Left lung (tissue), 4 donors: ENCODE measurements at regions not wholly inside any gene's neighbourhood (a gene's known extent, or its start where the extent isn't known, plus 50 kb on each side); places are given as distances from the start of the nearest gene placed in this dataset.
"Not testable (repeated sequence)": the region's sequence is repeated elsewhere in the genome, so short reads cannot be mapped to it uniquely, and the experiment has no call there.

Experiments
- ATAC-seq: fragments of 200-7000 bp; cut with Tn5 transposase; one replicate; pipeline ENCODE4 v1.9.1; 2020; ENCODE audit warnings: moderate library complexity
- DNase-seq, 4 donors: peaks; one replicate each; pipeline ENCODE4 v3.0.0-alpha.2; 2013 to 2020
- H3K27ac ChIP-seq, 2 donors: fragments of 200-600 bp; sonication (generic) in 1 of 2; one replicate each; pipeline versions ENCODE4 v1.5.0 to v1.8.0; 2020 to 2021
- H3K27me3 ChIP-seq, 2 donors: fragments of 200-600 bp; sonication (generic) in 1 of 2; one replicate each; pipeline versions ENCODE4 v1.5.0 to v1.8.0; 2020 to 2021
- H3K36me3 ChIP-seq, 2 donors: fragments of 200-600 bp; sonication (generic) in 1 of 2; one replicate each; pipeline versions ENCODE4 v1.5.0 to v1.8.0; 2020 to 2021
- H3K4me1 ChIP-seq, 2 donors: fragments of 200-600 bp; one replicate each; pipeline ENCODE4 v1.8.0; 2021
- H3K4me3 ChIP-seq, 2 donors: fragments of 200-600 bp; sonication (generic) in 1 of 2; one replicate each; pipeline versions ENCODE4 v1.5.0 to v1.8.0; 2020 to 2021; ENCODE audit warnings: mild to moderate bottlenecking in 1 of 2
- H3K9me3 ChIP-seq, 2 donors: fragments of 200-600 bp; sonication (generic) in 1 of 2; one replicate each; pipeline versions ENCODE4 v1.5.0 to v1.8.0; 2020 to 2021
- intact Hi-C, 2 donors: fragments of 100-400 bp; cut with DNase I; formaldehyde crosslinking; loops; one replicate each; pipeline versions ENCODE4 v1.11.2 to v1.14.2; 2022
- TF ChIP-seq, protein P1 (sequence below), 2 donors: fragments of 200-600 bp; sonication (generic) in 1 of 2; IDR thresholded peaks; one replicate each; pipeline versions ENCODE4 v1.5.0 to v1.8.0; 2021; ENCODE audit warnings: antibody characterized with exemption in 2 of 2
- donor health status: DM: no; HTN: yes; CAD: no.
- donor health status: DM: no; HTN: no; CAD: no.

DNA sequence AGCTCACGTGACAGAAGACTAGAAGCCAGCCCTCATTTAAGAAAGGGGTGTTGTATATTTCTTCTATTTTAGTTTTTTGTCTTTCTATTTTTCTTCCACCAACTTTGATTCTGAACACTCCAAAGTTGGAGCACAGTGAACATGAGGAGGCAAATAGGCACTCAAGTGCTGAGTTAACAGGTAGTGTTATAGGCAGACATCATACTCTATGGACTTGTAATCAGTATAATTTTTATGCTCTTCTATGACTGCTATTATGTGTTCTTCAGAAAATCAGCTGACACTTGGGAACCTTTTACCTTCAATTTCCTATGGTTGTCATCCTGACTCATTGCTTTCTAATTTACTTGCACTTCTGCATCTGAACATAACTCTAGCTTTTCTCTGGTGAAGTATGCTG is 396.3 kb upstream of the EYS start:
- H3K4me1 ChIP-seq = no peaks in the 10 kb centered on the region
- H3K27ac ChIP-seq = peak overlapping the region in 1 of 2 donors; percentile 27
- no peak for DNase-seq
- intact Hi-C loops = no loop called here
- no peaks in the 10 kb centered on the region for H3K27me3 ChIP-seq
- no peaks in the 10 kb centered on the region for H3K9me3 ChIP-seq
- TF ChIP-seq, protein P1, sequence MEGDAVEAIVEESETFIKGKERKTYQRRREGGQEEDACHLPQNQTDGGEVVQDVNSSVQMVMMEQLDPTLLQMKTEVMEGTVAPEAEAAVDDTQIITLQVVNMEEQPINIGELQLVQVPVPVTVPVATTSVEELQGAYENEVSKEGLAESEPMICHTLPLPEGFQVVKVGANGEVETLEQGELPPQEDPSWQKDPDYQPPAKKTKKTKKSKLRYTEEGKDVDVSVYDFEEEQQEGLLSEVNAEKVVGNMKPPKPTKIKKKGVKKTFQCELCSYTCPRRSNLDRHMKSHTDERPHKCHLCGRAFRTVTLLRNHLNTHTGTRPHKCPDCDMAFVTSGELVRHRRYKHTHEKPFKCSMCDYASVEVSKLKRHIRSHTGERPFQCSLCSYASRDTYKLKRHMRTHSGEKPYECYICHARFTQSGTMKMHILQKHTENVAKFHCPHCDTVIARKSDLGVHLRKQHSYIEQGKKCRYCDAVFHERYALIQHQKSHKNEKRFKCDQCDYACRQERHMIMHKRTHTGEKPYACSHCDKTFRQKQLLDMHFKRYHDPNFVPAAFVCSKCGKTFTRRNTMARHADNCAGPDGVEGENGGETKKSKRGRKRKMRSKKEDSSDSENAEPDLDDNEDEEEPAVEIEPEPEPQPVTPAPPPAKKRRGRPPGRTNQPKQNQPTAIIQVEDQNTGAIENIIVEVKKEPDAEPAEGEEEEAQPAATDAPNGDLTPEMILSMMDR (IDR thresholded peaks at IDR 0.05) = no peak
- no peak overlapping the region for H3K4me3 ChIP-seq
- no peaks in the 10 kb centered on the region for H3K36me3 ChIP-seq
- peak; percentile 60 for ATAC-seq

DNA sequence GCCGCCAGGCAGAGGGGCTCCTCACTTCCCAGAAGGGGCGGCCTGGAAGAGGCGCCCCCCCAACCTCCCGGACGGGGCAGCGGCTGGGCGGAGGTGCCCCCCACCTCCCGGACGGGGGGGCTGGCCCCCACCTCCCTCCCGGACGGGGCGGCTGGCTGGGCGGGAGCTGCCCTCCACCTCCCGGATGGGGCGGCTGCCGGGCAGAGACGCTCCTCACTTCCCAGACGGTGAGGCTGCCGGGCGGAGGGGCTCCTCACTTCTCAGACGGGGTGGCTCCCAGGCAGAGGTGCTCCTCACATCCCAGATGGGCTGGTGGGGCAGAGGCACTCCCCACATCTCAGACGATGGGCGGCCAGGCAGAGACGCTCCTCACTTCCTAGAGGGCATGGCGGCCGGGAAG is 389.7 kb upstream of the EYS start:
- H3K4me3 ChIP-seq = no peak overlapping the region
- no peaks in the 10 kb centered on the region for H3K36me3 ChIP-seq
- no peaks in the 10 kb centered on the region for H3K27me3 ChIP-seq
- H3K9me3 ChIP-seq = peaks cover 0 to 9% of the 10 kb centered on the region in 2 donors
- no peaks in the 10 kb centered on the region for H3K4me1 ChIP-seq
- DNase-seq (peak in 1 of 4 donors; percentile 59), ATAC-seq (no peak)
- H3K27ac ChIP-seq = no peak overlapping the region
- intact Hi-C loops = no loop called here
- TF ChIP-seq, protein P1 (IDR thresholded peaks at IDR 0.05) = no peak

DNA sequence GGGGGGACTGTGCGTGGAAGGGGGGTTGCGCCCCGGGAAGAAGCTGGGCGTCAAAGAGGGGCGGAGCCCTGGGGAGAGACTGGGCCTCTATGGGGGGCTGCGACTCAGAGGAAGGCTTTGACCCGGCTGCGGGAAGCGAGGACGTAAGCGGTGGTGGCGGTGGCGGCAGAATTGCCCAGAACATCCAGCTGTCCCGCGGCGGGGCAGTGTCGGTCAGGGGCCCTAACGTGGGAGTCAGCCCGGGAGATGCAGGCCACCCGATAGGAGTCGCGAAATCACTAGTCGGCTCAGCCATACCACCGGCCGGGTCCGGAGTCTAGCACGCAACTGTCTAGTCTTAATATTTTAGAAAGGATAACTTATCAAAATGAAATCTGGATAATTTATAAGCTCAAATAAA is 387.6 kb upstream of the EYS start:
- Histone ChIP-seq H3K36me3 (no peaks in the 10 kb centered on the region), H3K27ac (no peak overlapping the region), H3K4me1 (no peaks in the 10 kb centered on the region), H3K9me3 (peaks cover 0 to 12% of the 10 kb centered on the region in 2 donors), H3K4me3 (no peak overlapping the region), H3K27me3 (no peaks in the 10 kb centered on the region)
- peak in 1 of 4 donors; percentile 71 for DNase-seq
- ATAC-seq = no peak
- intact Hi-C loops = no loop called here
- TF ChIP-seq, protein P1 (IDR thresholded peaks at IDR 0.05) = no peak

DNA sequence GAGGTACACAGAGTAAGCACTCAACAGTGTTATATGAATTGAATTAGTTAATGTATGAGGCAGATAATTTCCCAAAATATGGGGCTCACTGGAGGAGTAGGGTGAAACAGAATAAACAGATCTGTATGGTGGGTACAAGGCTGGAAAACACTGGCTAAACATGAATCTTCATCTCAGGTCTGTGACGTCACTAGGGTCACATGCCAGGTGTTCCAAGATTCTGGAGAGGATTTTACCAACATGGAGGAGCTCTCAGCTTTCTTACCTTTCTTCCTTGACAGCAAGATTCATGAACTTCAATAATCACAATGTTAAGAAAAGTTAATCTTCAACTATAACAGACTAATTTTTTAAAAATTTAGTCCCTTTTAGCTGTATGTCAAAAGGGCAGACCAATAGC is 385.3 kb upstream of the EYS start:
- H3K9me3 ChIP-seq = peaks cover 0 to 18% of the 10 kb centered on the region in 2 donors
- H3K4me3 ChIP-seq, H3K36me3 ChIP-seq, DNase-seq, H3K4me1 ChIP-seq, H3K27ac ChIP-seq, intact Hi-C loops, H3K27me3 ChIP-seq, ATAC-seq: not testable (repeated sequence)

DNA sequence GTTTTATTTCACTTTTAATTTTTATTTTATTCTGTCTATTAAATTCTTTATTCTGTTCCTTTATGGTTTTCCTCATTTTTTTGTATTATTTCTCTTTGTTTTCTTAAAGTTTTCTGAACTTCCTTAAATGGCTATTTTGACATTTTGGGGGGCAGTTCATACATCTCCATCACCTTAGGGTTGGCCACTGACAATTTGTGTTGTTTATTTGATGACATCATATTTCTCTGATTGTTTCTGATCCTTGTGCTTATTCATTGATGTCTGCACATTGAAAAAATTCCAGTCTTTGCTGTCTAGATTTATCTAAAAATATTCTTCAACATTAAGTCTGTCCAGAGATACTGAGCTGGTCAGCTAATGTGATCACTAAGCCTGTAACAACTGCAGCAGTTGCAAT is 379.5 kb upstream of the EYS start:
- H3K4me1 ChIP-seq = no peaks in the 10 kb centered on the region
- intact Hi-C loops = no loop called here
- DNase-seq (no peak), ATAC-seq (no peak)
- no peak overlapping the region for H3K27ac ChIP-seq
- no peak overlapping the region for H3K4me3 ChIP-seq
- H3K9me3 ChIP-seq = peaks cover 0 to 44% of the 10 kb centered on the region in 2 donors
- TF ChIP-seq, protein P1 (IDR thresholded peaks at IDR 0.05) = no peak
- no peaks in the 10 kb centered on the region for H3K36me3 ChIP-seq
- H3K27me3 ChIP-seq = no peaks in the 10 kb centered on the region

DNA sequence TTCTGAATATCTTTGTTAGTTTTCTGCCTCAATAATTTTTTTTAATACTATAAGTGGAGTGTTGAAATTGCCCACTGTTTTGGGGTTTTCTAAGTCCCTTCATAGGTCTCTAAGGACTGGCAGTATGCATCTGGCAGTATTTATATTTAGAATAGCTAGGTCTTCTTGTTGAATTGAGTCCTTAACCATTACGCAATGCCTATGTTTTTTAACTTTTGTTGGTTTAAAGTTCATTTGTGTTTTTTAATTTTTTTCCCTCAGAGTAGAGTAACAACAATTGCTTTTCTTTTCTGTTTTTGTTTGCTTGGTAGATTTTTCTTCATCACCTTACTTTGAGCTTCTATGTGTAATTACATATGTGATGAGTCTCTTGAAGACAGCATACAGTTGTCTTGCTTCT is 375.9 kb upstream of the EYS start:
- TF ChIP-seq, protein P1 (IDR thresholded peaks at IDR 0.05) = no peak
- ATAC-seq = no peak

More for the DNA sequence above, 375.9 kb upstream of the EYS start:
- intact Hi-C loops = no loop called here
- Histone ChIP-seq H3K4me1 (no peaks in the 10 kb centered on the region), H3K27me3 (no peaks in the 10 kb centered on the region), H3K36me3 (no peaks in the 10 kb centered on the region), H3K4me3 (no peak overlapping the region), H3K27ac (no peak overlapping the region), H3K9me3 (peaks cover 0 to 40% of the 10 kb centered on the region in 2 donors)
- no peak for DNase-seq
